ENCODE measurements at regions not wholly inside any gene's neighbourhood (a gene's known extent, or its start where the extent isn't known, plus 50 kb on each side); places are given as distances from the start of the nearest gene placed in this dataset.

DNA sequence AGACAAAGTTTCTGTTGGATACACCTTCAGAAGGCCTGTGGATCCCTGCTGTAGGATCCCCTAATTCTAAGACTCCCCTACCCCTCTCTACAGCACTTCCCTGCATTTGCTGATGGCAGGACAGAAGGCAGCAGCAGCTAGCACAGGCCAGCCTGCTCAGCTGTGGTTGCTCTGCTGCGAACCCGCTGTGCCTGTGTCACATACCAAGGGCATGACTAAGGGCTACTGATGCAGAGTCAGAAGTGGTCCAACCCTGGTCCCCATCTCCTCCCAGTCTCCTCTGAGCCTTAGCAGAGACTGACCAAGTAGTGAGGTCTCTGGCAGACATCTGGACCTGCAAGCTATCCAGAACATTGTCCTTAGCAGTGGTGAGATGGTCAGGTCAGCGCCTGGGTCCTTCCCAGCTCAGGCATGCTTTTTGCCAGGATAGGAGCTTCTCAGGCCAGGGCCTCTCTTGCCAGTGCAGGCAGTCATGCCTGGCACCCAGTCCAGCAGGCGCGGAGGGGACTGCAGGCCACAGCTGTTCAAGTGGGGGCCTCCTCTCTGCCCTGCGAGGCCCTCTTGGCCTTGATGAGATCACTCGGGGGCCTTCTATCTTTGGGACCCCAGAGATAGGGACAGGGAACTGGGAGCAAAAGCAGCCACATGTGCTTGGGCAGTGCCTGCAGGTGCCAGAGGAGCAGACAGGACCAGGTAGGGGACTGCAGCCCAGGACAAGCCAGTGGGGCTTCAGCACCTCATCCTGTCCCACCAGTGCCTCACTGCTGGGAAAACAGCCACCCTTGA lies 146.4 kb downstream of the ZNF248 start:
- Histone ChIP-seq H3K9me3 (ENCODE audit: insufficient read depth, low read depth, low read length) (peaks cover 95% of the 10 kb centered on the region), H3K27ac (ENCODE audit: low read depth, low read length) (no peak overlapping the region), H3K4me1 (ENCODE audit: insufficient read depth, low read length) (no peaks in the 10 kb centered on the region), H3K9ac (ENCODE audit: low read depth, low read length) (no peak overlapping the region), H3K36me3 (ENCODE audit: insufficient read depth, low read length) (no peaks in the 10 kb centered on the region), H3K4me3 (ENCODE audit: low read length) (no peak overlapping the region), H3K27me3 (ENCODE audit: insufficient read depth, low read length) (no peaks in the 10 kb centered on the region)
- 88% methylated on average over 7 of the region's 7 CpGs for WGBS

DNA sequence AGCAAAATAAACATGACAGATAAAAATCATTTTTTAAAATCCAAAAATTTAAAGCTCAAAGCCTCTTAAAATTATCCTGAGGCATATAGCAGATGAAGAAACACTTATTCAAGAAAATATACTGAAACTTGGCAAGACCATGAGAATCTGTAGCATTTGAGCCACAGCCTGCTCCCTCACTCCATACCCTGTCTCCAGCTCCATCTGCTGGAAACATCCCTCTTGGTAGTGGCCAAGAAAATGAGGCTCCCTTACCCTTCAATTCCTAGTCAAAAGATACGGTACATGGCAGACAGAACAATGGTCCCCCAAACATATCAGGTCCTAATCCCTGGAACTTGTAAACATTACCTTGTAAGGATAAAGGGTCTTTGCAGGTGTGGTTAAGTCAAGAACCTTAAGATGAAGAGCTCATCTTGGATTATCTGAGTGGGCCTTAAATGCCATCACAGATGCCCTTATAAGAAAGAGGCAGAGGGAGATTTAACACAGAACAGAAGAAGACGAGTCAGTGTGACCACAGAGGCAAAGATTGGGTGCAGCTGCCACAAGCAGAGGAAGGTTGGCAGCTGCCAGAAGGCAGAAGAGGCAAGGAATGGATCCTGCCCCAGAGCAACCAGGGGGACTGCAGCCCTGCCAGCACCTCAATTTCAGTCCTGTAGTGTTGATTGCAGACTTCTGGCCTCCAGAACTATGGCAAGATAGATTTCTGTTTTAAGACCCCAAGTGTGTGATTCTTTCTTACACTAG lies 149.4 kb downstream of the ZNF248 start:
- H3K9me3 ChIP-seq (ENCODE audit: insufficient read depth, low read depth, low read length), result peaks cover 97% of the 10 kb centered on the region
- WGBS, result 63% methylated on average over 2 of the region's 2 CpGs

DNA sequence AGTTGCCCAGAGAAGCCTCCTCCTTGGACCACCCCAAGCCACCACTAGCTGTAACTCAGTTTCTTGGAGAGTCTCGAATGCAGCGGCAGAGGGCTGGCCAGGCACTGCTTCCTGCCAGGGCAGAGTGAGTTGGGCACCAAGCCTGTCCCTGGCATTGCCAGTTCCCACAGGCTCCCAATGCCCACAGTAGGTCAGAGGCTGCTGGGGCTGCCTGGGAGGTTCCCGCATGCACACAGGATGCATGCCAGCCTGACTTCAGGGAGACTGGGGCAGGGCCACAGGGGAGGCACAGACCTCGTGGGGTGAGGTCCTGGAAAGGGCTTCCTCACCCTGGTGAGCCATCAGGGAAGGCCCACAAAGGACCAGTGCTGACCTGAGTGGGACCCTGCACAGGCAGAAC lies 152.8 kb downstream of the ZNF248 start:
- Histone ChIP-seq H3K27me3 (ENCODE audit: insufficient read depth, low read length) (no peaks in the 10 kb centered on the region), H3K36me3 (ENCODE audit: insufficient read depth, low read length) (no peaks in the 10 kb centered on the region), H3K9ac (ENCODE audit: low read depth, low read length) (no peak overlapping the region), H3K27ac (ENCODE audit: low read depth, low read length) (no peak overlapping the region), H3K9me3 (ENCODE audit: insufficient read depth, low read depth, low read length) (peaks cover 96% of the 10 kb centered on the region), H3K4me1 (ENCODE audit: insufficient read depth, low read length) (no peaks in the 10 kb centered on the region), H3K4me3 (ENCODE audit: low read length) (no peak overlapping the region)
- WGBS, result 73% methylated on average over 4 of the region's 4 CpGs

More for the DNA sequence above, 149.4 kb downstream of the ZNF248 start:
- no peak overlapping the region for H3K27ac ChIP-seq (ENCODE audit: low read depth, low read length)
- H3K36me3 ChIP-seq (ENCODE audit: insufficient read depth, low read length), result no peaks in the 10 kb centered on the region
- no peaks in the 10 kb centered on the region for H3K4me1 ChIP-seq (ENCODE audit: insufficient read depth, low read length)
- H3K4me3 ChIP-seq (ENCODE audit: low read length), result no peak overlapping the region
- H3K27me3 ChIP-seq (ENCODE audit: insufficient read depth, low read length), result no peaks in the 10 kb centered on the region
- H3K9ac ChIP-seq (ENCODE audit: low read depth, low read length), result no peak overlapping the region

DNA sequence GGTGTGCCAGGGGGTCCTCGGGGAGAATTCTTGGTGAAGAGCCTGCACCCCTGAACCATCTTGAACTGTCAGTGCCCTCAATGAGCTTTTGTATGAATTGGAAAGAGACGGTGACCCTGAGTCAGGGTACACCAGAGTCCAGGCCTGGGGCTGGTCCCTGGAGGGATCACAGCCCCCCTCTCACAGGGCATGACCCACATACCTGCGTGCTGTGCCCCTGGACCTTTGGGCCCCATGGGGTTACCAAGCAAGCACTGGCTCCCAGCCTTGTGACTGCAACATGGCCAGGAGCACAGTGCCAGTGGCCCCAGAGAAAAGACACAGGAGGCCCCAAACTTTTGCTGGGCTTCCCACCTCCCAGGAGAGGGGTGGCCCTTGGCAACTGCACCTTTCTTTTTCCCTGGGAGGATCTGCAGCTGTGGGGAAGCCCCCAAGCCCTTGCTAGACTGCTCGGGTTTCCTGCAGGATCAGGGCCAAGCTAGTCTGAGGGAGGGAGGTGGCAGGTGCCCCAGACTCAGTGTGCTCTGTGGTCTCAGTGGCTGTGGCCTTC lies 153.5 kb downstream of the ZNF248 start:
- H3K4me3 ChIP-seq (ENCODE audit: low read length), result no peak overlapping the region
- 67% methylated on average over 4 of the region's 4 CpGs for WGBS

DNA sequence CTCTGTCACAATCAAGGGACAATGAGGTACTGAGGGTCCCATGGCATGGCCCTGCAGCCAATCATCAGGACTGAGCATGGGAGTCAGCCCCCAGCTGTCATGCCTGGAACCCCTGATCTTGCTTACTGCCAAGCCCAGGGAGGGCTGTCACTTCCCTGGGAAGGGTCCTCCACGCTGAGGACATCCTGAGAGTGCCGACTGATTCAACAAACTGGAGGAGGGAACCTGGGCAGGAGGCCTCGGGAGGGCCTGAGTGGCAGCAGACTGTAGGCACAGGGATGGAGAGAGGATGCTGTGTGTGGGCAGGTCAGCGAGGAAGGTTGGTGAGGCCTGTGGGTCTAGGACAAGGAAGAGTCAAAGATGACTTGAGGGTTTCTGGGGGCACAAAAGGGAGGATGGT lies 154.3 kb downstream of the ZNF248 start:
- no peak overlapping the region for H3K4me3 ChIP-seq (ENCODE audit: low read length)
- 71% methylated on average over 4 of the region's 4 CpGs for WGBS
- no peaks in the 10 kb centered on the region for H3K4me1 ChIP-seq (ENCODE audit: insufficient read depth, low read length)
- no peak overlapping the region for H3K27ac ChIP-seq (ENCODE audit: low read depth, low read length)
- no peak overlapping the region for H3K9ac ChIP-seq (ENCODE audit: low read depth, low read length)
- H3K36me3 ChIP-seq (ENCODE audit: insufficient read depth, low read length), result no peaks in the 10 kb centered on the region
- H3K27me3 ChIP-seq (ENCODE audit: insufficient read depth, low read length), result no peaks in the 10 kb centered on the region
- H3K9me3 ChIP-seq (ENCODE audit: insufficient read depth, low read depth, low read length), result peaks cover 86% of the 10 kb centered on the region

More for the DNA sequence above, 153.5 kb downstream of the ZNF248 start:
- H3K4me1 ChIP-seq (ENCODE audit: insufficient read depth, low read length), result no peaks in the 10 kb centered on the region
- H3K27me3 ChIP-seq (ENCODE audit: insufficient read depth, low read length), result no peaks in the 10 kb centered on the region
- H3K9ac ChIP-seq (ENCODE audit: low read depth, low read length), result no peak overlapping the region
- H3K27ac ChIP-seq (ENCODE audit: low read depth, low read length), result no peak overlapping the region
- no peaks in the 10 kb centered on the region for H3K36me3 ChIP-seq (ENCODE audit: insufficient read depth, low read length)
- peaks cover 94% of the 10 kb centered on the region for H3K9me3 ChIP-seq (ENCODE audit: insufficient read depth, low read depth, low read length)

DNA sequence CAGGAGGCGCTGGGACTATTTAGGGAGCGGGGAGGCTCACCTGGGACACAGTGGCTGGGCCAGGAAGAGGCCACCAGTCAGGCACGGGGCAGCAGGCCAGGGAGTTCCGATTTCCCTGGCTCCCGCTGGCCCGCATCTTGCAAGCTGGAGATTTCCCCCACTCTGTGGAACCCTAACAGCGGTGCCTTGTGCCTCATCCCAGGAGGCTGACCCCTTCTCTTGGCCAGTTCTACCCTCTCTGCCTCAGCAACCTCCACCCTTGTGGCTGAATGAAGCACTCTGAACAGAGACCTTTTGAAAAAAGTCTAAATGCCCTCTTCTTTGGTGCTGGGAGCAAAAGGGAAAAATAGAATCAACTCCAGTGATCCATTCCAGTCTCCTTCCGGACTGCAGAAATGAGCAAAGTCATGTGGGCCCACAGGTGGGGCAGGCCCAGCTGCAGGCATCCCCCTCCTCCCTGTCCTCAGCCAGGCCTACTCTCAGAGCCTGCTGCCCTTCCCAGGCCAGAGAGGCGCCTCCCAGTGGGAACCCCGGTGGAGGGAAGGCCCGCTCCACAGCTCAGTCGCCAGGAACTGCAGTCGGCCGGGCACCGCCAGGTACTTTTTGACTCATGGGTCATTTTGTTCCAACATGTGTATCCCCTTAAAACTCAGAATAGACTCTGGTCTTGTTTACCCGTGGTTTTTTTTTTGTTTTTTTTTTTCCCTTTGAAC lies 155.5 kb downstream of the ZNF248 start:
- no peaks in the 10 kb centered on the region for H3K36me3 ChIP-seq (ENCODE audit: insufficient read depth, low read length)
- H3K9me3 ChIP-seq (ENCODE audit: insufficient read depth, low read depth, low read length), result peaks cover 76% of the 10 kb centered on the region
- no peak overlapping the region for H3K9ac ChIP-seq (ENCODE audit: low read depth, low read length)
- no peak overlapping the region for H3K27ac ChIP-seq (ENCODE audit: low read depth, low read length)
- H3K27me3 ChIP-seq (ENCODE audit: insufficient read depth, low read length), result no peaks in the 10 kb centered on the region
- 84% methylated on average over 16 of the region's 16 CpGs for WGBS
- H3K4me3 ChIP-seq (ENCODE audit: low read length), result no peak overlapping the region
- H3K4me1 ChIP-seq (ENCODE audit: insufficient read depth, low read length), result no peaks in the 10 kb centered on the region

DNA sequence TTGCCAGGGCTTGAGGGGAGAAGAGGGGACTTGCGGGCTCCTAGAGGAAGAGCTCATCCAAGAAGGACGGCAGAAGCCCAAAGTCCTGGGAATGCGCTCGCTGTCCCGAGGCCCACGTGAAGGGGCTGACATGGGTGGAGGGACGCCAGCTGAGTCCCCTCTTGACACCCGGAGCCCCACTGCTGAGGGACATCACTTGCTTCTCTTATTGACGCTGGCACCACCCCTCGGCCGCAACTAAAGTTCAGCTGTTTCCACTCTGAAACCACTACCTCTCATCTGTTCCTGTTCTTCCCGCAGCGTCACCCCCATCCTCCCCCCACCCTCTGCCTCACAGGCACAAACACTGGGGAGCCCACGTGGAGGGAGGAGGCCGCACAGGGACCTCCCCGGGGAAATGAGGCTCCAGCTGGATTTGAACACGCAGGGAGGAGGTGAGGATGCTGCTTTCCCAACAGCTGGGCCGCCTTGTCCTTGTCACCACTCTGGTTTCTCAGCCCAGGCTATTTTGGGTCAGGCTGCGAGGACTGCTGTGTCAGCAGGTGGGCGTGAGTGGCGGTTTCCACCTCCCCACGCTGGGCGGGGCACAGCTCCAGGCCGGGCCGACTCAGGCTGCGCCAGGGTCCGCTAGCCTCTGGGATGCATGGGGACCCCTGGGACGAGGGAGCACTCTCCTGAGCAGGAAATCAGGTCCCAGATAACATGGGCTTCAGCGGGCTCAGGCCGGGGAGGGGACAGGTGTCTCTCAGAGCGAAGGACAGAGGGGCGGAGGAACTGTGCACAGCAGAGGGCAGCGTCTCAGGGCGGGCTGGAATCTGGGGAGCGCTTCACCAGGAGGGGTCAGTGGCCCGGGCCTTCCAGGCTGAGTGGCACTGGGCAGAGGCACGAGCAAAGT lies 156.3 kb downstream of the ZNF248 start:
- WGBS, result 83% methylated on average over 37 of the region's 37 CpGs

DNA sequence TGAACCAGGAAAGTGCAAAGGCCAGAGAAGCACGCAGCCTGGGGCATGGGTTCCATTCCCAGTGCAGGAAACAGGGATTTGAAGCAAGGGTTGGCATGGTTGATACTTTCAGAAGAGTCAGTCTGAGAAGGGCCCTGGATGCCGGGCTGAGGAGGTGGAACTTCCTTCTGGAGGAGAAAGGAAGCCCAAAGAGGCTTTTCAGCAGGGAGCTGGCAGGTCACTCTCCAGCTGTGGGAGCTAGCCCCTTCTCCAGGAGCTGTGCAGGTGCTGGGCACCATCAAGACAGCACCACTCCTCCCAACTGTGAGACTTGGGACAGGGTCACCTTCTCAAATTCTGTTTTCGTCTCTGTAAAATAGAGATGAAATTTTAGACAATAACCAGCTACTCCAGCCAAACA lies 169.8 kb downstream of the ZNF248 start:
- no peaks in the 10 kb centered on the region for H3K36me3 ChIP-seq (ENCODE audit: insufficient read depth, low read length)
- WGBS, result 73% methylated on average over 3 of the region's 3 CpGs
- H3K9ac ChIP-seq (ENCODE audit: low read depth, low read length), result no peak overlapping the region
- no peaks in the 10 kb centered on the region for H3K4me1 ChIP-seq (ENCODE audit: insufficient read depth, low read length)
- no peaks in the 10 kb centered on the region for H3K27me3 ChIP-seq (ENCODE audit: insufficient read depth, low read length)
- no peak overlapping the region for H3K4me3 ChIP-seq (ENCODE audit: low read length)
- peaks cover 99% of the 10 kb centered on the region for H3K9me3 ChIP-seq (ENCODE audit: insufficient read depth, low read depth, low read length)
- no peak overlapping the region for H3K27ac ChIP-seq (ENCODE audit: low read depth, low read length)

More for the DNA sequence above, 156.3 kb downstream of the ZNF248 start:
- Histone ChIP-seq H3K36me3 (ENCODE audit: insufficient read depth, low read length) (no peaks in the 10 kb centered on the region), H3K4me3 (ENCODE audit: low read length) (no peak overlapping the region), H3K9me3 (ENCODE audit: insufficient read depth, low read depth, low read length) (peaks cover 68% of the 10 kb centered on the region), H3K4me1 (ENCODE audit: insufficient read depth, low read length) (no peaks in the 10 kb centered on the region), H3K9ac (ENCODE audit: low read depth, low read length) (no peak overlapping the region), H3K27me3 (ENCODE audit: insufficient read depth, low read length) (no peaks in the 10 kb centered on the region), H3K27ac (ENCODE audit: low read depth, low read length) (no peak overlapping the region)

DNA sequence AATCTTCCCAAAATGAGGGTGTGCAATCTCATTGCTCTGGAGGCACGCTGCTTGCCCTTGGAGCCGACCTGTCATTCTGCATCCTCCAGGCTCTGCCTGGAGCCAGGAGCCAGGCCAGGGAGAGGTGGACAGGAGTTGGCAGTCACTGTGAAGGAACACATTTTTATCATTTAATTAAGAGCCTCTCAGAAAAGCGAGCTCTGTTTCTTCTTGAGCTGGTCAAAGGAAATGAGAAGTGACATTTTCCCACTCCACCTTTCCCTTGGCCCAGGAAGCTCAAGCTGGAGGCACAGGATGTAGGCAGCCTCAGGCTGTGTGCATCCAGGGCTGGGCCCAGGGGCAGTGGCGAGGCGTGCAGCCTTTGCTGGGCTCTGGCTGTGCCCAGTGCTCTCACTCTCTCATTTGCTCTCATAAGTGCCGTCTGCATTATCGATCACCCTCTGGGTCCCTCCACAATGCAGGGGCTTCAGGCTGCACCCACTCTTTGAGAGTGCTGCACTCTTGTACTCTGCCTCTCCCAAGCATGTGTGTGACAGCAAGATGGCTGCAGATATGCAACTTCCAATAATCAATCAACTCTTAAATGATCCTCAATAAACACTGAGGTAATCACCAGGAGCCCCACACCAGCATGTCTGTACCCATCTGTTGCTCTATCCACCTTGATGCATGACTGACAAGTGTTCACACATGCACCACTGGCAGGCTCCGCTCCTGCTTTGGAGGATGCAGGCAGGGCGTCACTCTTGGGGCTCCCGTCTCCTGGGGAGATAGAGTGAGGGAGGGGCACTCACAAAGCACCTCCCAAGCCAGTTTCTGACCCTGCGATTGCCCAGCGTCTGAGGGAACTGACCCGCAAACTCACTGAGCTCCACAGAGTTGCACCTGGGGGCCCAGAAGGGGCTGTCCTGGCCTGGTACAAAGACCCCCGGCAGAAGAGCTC lies 171.4 kb downstream of the ZNF248 start:
- H3K9me3 ChIP-seq (ENCODE audit: insufficient read depth, low read depth, low read length), result peaks cover 99% of the 10 kb centered on the region
- no peaks in the 10 kb centered on the region for H3K4me1 ChIP-seq (ENCODE audit: insufficient read depth, low read length)
- H3K9ac ChIP-seq (ENCODE audit: low read depth, low read length), result no peak overlapping the region
- 82% methylated on average over 14 of the region's 14 CpGs for WGBS
- H3K4me3 ChIP-seq (ENCODE audit: low read length), result no peak overlapping the region
- no peak overlapping the region for H3K27ac ChIP-seq (ENCODE audit: low read depth, low read length)
- no peaks in the 10 kb centered on the region for H3K27me3 ChIP-seq (ENCODE audit: insufficient read depth, low read length)
- H3K36me3 ChIP-seq (ENCODE audit: insufficient read depth, low read length), result no peaks in the 10 kb centered on the region
